ENCODE measurements at regions not wholly inside any gene's neighbourhood (a gene's known extent, or its start where the extent isn't known, plus 50 kb on each side); places are given as distances from the start of the nearest gene placed in this dataset.
A peak's percentile ranks its signal among the peaks of the same experiment; 100 is the strongest.

DNA sequence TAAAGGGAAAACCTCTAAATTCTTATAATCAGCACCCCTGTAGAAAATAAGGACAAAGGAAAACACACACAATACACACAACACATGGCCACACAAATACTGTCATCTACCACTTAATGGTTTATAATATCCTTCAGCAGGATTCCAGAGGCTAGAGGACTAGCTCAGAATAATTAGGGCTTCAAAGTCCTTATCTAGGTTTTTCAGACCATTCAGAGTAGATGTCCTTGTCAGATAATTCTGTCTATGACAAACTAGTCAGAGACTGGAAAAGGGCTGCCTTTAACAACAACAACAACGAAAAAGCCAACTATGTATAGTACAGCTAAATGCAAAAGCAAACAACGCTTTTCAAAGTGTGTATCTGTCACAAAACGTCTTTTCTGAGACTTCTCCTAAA, 456.5 kb upstream of the CNTN5 start (continued):
- TF ChIP-seq IRF2 (CRISPR knock-in tag; IDR thresholded peaks at IDR 0.05) (no peak), MED1 (CRISPR knock-in tag; IDR thresholded peaks at IDR 0.05; ENCODE audit: borderline replicate concordance) (no peak), CAMTA2 (CRISPR knock-in tag; conservative IDR thresholded peaks at IDR 0.05) (no peak), ZNF239 (CRISPR knock-in tag; IDR thresholded peaks at IDR 0.05) (no peak), OTX1 (CRISPR knock-in tag; IDR thresholded peaks at IDR 0.05) (no peak), TAF15 (IDR thresholded peaks at IDR 0.05; ENCODE audit: low read depth, low read length) (no peak), TRIM28 (IDR thresholded peaks at IDR 0.05) (no peak), RERE (CRISPR knock-in tag; IDR thresholded peaks at IDR 0.05; ENCODE audit: borderline replicate concordance) (no peak), MEIS2 (IDR thresholded peaks at IDR 0.05; ENCODE audit: partially characterized antibody) (peak; percentile 69), GATAD2B (IDR thresholded peaks at IDR 0.05; ENCODE audit: borderline replicate concordance) (no peak), MBD1 (CRISPR knock-in tag; IDR thresholded peaks at IDR 0.05) (no peak), CTCFL (IDR thresholded peaks at IDR 0.05; ENCODE audit: borderline replicate concordance, insufficient read depth, low read depth, low read length, poor library complexity, severe bottlenecking) (no peak), ZBTB34 (CRISPR knock-in tag; IDR thresholded peaks at IDR 0.05) (no peak), TRIM25 (IDR thresholded peaks at IDR 0.05; ENCODE audit: borderline replicate concordance) (no peak)
- TF ChIP-seq, protein P1, sequence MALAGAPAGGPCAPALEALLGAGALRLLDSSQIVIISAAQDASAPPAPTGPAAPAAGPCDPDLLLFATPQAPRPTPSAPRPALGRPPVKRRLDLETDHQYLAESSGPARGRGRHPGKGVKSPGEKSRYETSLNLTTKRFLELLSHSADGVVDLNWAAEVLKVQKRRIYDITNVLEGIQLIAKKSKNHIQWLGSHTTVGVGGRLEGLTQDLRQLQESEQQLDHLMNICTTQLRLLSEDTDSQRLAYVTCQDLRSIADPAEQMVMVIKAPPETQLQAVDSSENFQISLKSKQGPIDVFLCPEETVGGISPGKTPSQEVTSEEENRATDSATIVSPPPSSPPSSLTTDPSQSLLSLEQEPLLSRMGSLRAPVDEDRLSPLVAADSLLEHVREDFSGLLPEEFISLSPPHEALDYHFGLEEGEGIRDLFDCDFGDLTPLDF (CRISPR knock-in tag; IDR thresholded peaks at IDR 0.05), result no peak

All from K562 (cell line).